Right lobe of liver (tissue), 4 donors: ENCODE measurements at regions not wholly inside any gene's neighbourhood (a gene's known extent, or its start where the extent isn't known, plus 50 kb on each side); places are given as distances from the start of the nearest gene placed in this dataset.

Experiments
- CTCF ChIP-seq, 4 donors: fragments of 200-600 bp in 3 of 4; fragments of 450-650 bp in 1 of 4; IDR thresholded peaks; one replicate each; pipeline versions ENCODE4 v1.5.1 to v1.8.0; 2016 to 2022; ENCODE audit warnings: antibody characterized with exemption in 4 of 4, mild to moderate bottlenecking in 2 of 4
- POLR2A ChIP-seq: fragments of 450-650 bp; IDR thresholded peaks from one replicate; pipeline ENCODE4 v1.6.1; 2017; ENCODE audit warnings: antibody characterized with exemption, mild to moderate bottlenecking
- donor health status: DM: no; HTN: no; CAD: no.
- donor health status: DM: no; HTN: no; CAD: no.
- donor health status: DM: no; HTN: yes; CAD: no.

GRCh38 chr3:6147883-6148282 lies 713.0 kb upstream of the GRM7 start:
- TF ChIP-seq CTCF (IDR thresholded peaks at IDR 0.05): no peak
- no peak for TF ChIP-seq POLR2A
